NCI-H2227 (cell line): ENCODE measurements at regions not wholly inside any gene's neighbourhood (a gene's known extent, or its start where the extent isn't known, plus 50 kb on each side); places are given as distances from the start of the nearest gene placed in this dataset.

ENCODE experiments used
- DNase-seq: peaks from one replicate; lab custom pipeline; 2025; ENCODE audit not compliant: unreplicated experiment; lab: John Stamatoyannopoulos, UW

- DNase-seq = peak; percentile 58
Observed at GRCh38 chr17:17398188-17398942, 78.4 kb upstream of the MED9 start.

- no peak for DNase-seq
Observed at GRCh38 chr17:17398943-17399926, 77.6 kb upstream of the MED9 start.

DNA sequence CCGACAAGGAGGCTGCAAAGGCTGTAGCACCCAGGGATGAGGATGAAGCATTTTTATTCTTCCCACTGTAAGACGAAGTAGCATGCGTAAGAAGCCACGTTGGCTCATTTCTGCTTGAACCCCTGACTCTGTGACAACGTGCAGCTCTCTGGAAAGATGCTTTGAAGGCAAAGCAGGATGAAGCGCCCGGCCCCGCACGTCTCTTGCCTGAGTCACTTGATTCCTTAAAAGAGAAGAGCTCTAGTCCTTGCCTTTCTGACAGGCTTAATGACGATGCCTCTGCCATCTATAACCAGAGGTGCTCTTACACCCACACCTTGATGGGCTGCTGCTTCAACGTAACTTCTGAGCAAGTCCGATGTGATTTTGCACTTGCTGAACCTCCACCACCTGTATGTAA, 76.7 kb upstream of the MED9 start:
- DNase-seq = no peak

DNA sequence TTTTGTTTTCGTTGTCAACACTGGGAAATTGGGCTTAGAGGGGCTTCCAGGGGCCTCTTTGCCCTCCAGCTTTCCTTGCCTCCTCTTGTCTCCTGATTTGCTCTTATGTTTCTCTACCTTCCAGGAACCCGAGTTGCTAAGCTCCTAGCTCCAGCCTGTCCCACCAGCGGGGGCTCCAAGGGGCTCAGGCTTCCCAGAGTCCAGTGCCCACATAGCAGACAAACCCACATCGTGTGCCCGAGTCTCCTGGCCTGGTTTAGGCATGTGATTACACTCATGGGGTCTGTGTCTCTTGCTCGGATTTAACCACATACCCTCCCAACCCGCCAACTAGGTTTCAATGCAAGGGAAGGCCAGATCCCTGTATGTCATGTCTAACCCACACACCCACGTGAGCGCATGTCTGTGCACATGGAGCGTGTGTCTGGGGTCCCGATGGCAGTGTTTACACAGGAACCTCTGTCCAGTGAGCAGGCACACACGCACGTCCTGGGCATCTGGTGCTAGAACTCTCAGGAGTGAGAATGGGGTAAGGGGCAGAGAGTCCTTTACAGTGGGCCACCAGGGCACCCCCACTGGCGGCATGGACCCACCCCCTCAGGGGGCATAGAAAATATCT, 76.1 kb upstream of the MED9 start:
- no peak for DNase-seq

- DNase-seq = no peak
Observed at GRCh38 chr17:17401271-17401781, 75.5 kb upstream of the MED9 start.

DNA sequence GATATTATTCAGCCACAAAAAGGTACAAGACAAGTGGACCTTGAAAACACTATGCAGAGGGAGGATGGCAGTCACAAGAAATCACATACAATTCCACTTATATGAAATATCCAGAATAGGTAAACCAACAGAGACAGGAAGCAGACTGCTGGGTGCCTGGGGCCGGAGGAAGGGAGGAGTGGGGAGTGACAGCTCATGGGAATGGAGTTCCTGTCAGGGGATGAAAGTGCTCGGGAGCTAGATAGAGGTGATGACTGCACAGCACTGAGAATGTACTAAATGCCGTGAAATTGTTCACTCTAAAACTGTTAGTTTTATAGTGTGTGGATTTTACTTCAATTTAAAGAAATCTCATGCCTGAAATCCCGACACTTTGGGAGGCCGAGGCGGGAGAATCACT, 74.2 kb upstream of the MED9 start:
- no peak for DNase-seq

- DNase-seq = no peak
Observed at GRCh38 chr17:17403065-17403464, 73.7 kb upstream of the MED9 start.

DNA sequence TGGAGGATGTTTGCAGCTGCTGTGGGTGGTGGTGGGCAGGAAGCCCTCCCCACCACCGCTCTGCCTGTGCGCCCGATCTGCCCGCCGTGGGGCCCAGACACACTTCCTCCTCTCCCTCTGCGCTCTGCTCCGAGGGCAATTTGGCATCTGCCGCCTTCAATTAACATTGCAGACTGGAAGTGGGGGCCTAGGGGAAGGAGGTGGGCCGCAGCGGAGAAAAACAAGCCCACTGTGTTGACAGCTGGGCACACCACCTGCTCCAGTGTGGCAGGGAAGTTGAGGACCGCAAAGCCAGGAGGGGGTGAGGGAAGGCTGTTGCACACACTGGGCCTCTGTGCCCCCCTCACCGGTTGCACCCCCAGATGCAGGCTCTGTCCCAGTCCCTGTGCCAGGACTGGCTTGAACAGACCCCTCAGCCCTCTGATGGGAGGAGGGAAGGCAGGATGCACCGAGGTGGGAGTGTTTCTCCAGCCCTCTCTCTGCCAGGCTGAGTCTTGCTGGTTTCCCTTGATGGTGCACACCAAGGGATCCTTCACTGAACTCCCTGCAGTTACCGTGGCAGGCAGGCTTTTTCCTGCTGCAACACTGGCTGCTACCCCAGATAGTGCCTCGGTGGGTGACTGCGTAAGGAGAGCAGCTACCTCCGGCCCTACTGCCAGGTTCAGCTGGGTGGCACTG, 72.8 kb upstream of the MED9 start:
- peak; percentile 64 for DNase-seq

DNA sequence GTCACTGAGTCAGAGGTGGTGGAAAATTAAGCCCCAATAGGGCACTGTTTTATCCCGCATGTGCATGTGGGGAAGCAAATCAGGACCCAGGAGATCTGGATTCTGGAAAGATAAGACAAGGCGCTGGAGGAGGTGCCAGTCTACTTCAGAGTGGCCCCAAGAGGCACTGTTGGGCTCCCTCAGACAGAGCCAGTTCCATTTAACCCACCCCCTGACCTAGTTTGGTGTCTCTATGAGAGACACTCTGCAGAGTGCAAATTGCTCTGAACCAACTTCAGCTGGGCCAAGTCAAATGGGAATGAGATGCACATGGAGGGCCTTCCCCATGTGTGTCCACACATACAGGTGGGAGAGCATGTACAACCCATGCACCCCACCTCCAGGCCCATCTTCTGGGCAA, 71.1 kb upstream of the MED9 start:
- DNase-seq = no peak

DNA sequence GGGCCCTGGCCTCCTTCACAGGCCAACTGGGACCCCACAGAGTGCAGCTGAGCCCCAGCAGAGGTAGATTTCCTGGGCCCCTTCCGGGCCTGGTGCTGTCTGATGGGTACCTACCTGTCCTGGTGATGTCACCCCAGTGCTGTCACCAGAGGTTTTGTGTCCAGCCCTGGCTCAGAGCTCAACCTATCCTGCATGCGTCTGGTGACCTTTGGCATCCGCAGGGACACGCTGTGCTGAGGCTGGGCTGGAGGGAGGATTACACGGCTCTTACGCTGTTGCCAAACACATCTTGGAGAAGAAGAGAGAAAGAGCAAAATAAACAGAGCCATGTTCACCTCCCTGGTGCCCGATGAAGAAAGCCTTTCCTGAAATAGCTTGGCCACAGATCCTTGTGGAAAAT, 70.6 kb upstream of the MED9 start:
- DNase-seq = no peak

DNA sequence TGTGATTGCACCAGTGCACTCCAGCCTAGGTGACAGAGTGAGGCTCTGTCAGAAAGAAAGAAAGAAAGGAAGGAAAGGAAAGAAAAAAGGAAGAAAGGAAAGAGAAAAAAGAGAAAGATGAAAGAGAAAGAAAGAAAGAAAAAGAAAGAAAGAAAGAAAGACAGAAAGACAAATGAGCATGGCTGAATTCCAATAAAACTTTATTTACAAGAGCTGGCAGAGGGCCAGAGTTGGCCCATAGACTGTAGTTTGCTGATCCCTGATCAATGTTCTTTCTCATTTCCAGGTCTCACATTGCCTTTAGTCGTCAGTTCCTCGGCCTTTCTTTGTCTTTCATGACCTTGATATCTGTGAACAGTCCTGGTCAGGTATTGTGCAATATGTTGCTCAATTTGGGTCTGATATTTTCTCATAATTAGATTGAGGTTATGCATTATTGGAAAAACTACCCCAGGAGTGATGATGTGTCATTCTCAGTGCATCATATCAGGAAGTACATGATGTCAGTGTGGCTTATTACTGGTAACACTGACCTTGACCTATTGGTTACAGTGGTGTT, 68.5 kb upstream of the MED9 start:
- no peak for DNase-seq

DNA sequence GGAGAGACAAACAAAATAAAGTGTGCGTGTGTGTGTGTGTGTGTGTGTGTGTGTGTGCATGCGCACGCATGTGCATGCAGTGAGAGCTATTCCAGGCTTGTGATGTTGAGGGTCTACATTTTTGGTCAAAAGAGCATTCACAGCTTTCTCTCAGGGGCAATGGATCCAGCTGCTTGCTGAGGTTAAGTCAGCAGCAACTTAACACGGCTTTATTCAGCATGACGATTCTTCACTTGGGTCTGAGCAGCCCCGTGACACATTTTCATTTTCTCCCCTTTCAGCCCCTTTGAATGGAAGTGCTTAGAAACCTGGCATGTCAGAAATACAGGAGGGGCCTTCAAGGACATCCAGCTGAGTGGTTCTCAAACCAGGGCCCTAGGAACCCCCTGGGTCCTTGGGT, 66.4 kb upstream of the MED9 start:
- no peak for DNase-seq

DNA sequence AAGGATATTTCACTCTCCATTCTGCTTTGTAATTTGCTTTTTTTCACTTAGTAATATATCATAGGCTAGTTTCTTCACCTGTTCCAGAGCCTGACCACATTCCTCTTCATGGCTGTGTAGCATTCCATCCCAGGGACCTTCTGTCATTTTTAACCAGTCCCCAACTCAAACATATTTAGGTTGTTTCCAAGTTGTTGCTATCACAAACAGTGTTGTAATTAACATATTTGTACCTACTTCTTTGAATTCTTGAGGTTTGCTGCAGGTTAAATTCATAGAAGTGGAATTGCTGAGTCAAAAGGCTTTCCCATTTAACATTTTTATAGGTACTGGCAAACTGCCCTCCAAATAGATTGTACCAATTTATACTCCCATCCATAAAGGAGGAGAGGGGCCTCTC, 65.1 kb upstream of the MED9 start:
- DNase-seq = no peak

GRCh38 chr17:17412326-17412725, 64.5 kb upstream of the MED9 start:
- DNase-seq = no peak

DNA sequence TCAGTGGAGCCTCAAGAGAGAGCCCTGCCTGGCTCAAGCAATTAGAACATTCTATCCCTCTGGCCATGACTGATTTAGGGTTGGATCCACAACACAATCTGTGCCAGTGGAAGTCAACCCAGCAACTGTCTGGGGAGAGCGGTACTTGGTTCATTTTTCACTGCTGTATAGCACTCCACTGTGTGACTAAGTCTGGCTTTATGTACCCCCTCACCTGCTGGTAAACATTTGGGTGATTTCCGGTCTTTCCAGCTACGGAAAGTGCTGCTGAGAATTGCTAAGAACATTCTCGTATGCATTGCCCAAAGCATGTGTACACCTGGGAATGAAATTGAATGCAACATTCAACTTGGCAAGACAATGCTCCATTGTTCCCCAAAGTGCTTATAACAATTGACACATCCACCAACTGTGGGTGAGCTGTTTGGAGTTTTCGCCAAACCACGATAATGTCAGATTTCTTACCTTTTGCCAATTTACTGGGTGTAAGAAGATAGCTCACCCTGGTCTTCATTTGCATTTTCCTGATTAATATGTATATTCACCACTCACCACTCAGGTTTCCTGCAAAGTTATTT, 63.5 kb upstream of the MED9 start:
- DNase-seq = no peak

DNA sequence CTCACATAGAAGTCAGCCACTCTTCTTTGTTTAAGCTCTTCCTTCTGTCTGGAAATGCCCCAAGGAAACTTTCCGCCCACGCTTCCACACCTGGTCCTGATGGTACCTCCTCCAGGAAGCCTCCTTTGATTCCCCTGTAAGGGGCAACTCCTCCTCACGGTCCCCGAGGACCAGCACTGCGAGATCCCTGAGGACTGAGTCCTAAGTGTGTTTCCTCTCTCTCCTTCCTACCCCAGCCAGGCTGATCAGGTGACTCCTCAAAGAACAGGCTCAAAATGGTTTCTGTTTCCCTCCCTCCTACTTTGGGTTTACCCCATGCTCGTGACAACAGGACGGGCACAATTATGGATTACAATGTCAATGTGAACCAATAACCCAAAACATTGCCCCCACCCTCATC, 63.0 kb upstream of the MED9 start:
- DNase-seq = no peak

- no peak for DNase-seq
Observed at GRCh38 chr17:17414341-17414805, 62.4 kb upstream of the MED9 start.

DNA sequence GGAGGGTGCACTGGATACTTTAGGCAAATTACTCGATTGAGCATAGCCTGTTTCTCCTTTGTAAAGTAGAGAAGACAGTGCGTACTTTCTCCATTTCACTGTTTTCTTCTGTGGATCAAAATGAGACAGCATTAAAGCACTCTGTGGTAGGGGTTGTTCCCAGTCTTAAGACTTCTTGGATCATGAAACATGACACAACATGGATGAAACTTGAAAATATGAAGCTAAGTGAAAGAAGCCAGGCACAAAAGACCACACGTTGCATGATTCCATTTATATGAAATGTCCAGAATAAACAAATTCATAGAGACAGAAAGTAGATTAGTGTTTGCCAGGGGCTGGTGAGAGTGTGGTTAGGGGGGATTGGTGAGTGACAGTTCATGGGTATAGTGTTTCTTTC, 61.8 kb upstream of the MED9 start:
- DNase-seq = no peak

- peak; percentile 41 for DNase-seq
Observed at GRCh38 chr17:17416007-17416399, 60.8 kb upstream of the MED9 start.
